ENCODE measurements at regions not wholly inside any gene's neighbourhood (a gene's known extent, or its start where the extent isn't known, plus 50 kb on each side); places are given as distances from the start of the nearest gene placed in this dataset.

DNA sequence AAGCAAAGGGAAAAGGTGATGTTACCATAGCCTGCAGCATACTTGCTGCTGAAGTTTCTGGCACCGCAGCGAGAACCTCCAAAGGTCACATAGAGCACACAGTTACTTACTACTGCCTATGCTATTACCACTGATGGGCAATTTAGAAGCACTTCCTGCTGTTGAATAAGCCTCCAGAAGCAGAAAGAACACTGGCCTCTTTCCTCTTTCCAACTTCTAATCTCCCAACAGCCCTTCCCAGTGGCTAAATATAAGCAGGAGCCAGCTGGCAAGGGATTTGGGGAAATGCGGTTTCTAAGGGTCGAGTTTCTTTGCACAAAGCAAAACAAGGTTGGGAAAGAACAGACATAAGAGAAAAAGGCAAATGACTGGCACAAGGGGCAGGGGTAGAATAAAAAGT is 669.2 kb upstream of the ACO1 start:
- H4K12ac ChIP-seq (ENCODE audit: low read depth, low read length), result no peak overlapping the region
- H2BK120ac ChIP-seq (ENCODE audit: insufficient read depth, low read length, poor library complexity), result no peak overlapping the region
- H2AK5ac ChIP-seq (ENCODE audit: low read length), result no peak overlapping the region
- no peak overlapping the region for H3K4ac ChIP-seq (ENCODE audit: low read depth, low read length)
- H3K4me2 ChIP-seq (ENCODE audit: low read length), result no peak overlapping the region
- H3K9me3 ChIP-seq (ENCODE audit: insufficient read depth, low read depth, low read length), result no peaks in the 10 kb centered on the region
- H3K79me1 ChIP-seq (ENCODE audit: low read length), result no peaks in the 10 kb centered on the region
- H2AFZ ChIP-seq (ENCODE audit: insufficient read depth, low read length, poor library complexity), result no peak overlapping the region
- H3K14ac ChIP-seq (ENCODE audit: low read length), result no peak overlapping the region
- H3K23ac ChIP-seq (ENCODE audit: low read length), result no peak overlapping the region
- no peak overlapping the region for H3K27ac ChIP-seq (ENCODE audit: low read depth, low read length)
- no peaks in the 10 kb centered on the region for H3K36me3 ChIP-seq (ENCODE audit: control insufficient read depth in 1 of 2, insufficient read depth in 2 of 2, low read length in 2 of 2)
- no peak overlapping the region for H4K91ac ChIP-seq (ENCODE audit: low read depth, low read length)
- H3K79me2 ChIP-seq (ENCODE audit: control insufficient read depth, insufficient read depth, low read length, poor library complexity), result no peaks in the 10 kb centered on the region
- DNase-seq, result no peak
- H2BK5ac ChIP-seq (ENCODE audit: low read depth, low read length, poor library complexity), result no peak overlapping the region
- H3K9ac ChIP-seq (ENCODE audit: low read length), result no peak overlapping the region
- whole genome bisulfite sequencing (ENCODE audit: extremely low coverage, insufficient coverage, insufficient read length), result no CpG with 5 or more reads among the region's 4 CpGs
- H4K8ac ChIP-seq (ENCODE audit: low read depth, low read length), result no peak overlapping the region
- no peak overlapping the region for H2BK12ac ChIP-seq (ENCODE audit: low read length)
- H3K27me3 ChIP-seq (ENCODE audit: insufficient read depth, low read length), result no peaks in the 10 kb centered on the region
- H3K18ac ChIP-seq (ENCODE audit: low read length), result no peak overlapping the region
- H3K4me1 ChIP-seq (ENCODE audit: control insufficient read depth in 1 of 2, insufficient read depth in 2 of 2, low read length in 2 of 2), result no peaks in the 10 kb centered on the region
- H3K4me3 ChIP-seq (ENCODE audit: low read depth, low read length), result no peak overlapping the region

DNA sequence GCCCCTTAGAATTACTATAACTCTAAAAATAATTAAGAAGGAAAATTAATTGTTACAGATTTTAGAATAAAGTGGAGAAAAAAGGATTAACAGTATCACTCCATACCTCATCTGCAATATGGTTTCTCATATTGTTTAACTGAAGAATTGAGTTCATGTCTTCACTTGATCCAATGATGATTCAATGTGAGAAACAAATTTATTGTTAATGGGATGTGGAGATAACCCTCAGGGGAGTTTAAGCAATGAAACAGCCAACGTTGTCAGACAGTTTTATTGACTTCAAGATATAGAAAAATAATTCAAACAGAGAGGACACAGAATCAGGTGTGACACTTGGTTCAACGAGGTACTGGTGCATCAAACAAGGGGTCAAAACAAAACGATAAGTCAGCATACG is 665.2 kb upstream of the ACO1 start:
- Histone ChIP-seq H4K91ac (ENCODE audit: low read depth, low read length) (no peak overlapping the region), H2AFZ (ENCODE audit: insufficient read depth, low read length, poor library complexity) (no peak overlapping the region), H4K8ac (ENCODE audit: low read depth, low read length) (no peak overlapping the region), H3K79me2 (ENCODE audit: control insufficient read depth, insufficient read depth, low read length, poor library complexity) (no peaks in the 10 kb centered on the region), H3K9me3 (ENCODE audit: insufficient read depth, low read depth, low read length) (no peaks in the 10 kb centered on the region), H3K4me3 (ENCODE audit: low read depth, low read length) (no peak overlapping the region), H3K27ac (ENCODE audit: low read depth, low read length) (no peak overlapping the region), H3K79me1 (ENCODE audit: low read length) (no peaks in the 10 kb centered on the region), H2BK12ac (ENCODE audit: low read length) (no peak overlapping the region), H3K23ac (ENCODE audit: low read length) (no peak overlapping the region), H2AK5ac (ENCODE audit: low read length) (no peak overlapping the region), H2BK5ac (ENCODE audit: low read depth, low read length, poor library complexity) (no peak overlapping the region), H3K14ac (ENCODE audit: low read length) (no peak overlapping the region), H3K27me3 (ENCODE audit: insufficient read depth, low read length) (no peaks in the 10 kb centered on the region), H4K12ac (ENCODE audit: low read depth, low read length) (no peak overlapping the region), H3K4ac (ENCODE audit: low read depth, low read length) (no peak overlapping the region), H3K9ac (ENCODE audit: low read length) (no peak overlapping the region), H2BK120ac (ENCODE audit: insufficient read depth, low read length, poor library complexity) (no peak overlapping the region), H3K36me3 (ENCODE audit: control insufficient read depth in 1 of 2, insufficient read depth in 2 of 2, low read length in 2 of 2) (no peaks in the 10 kb centered on the region), H3K18ac (ENCODE audit: low read length) (no peak overlapping the region), H3K4me2 (ENCODE audit: low read length) (no peak overlapping the region), H3K4me1 (ENCODE audit: control insufficient read depth in 1 of 2, insufficient read depth in 2 of 2, low read length in 2 of 2) (no peaks in the 10 kb centered on the region)
- WGBS (ENCODE audit: extremely low coverage, insufficient coverage, insufficient read length), result no CpG with 5 or more reads among the region's 4 CpGs
- DNase-seq, result no peak

DNA sequence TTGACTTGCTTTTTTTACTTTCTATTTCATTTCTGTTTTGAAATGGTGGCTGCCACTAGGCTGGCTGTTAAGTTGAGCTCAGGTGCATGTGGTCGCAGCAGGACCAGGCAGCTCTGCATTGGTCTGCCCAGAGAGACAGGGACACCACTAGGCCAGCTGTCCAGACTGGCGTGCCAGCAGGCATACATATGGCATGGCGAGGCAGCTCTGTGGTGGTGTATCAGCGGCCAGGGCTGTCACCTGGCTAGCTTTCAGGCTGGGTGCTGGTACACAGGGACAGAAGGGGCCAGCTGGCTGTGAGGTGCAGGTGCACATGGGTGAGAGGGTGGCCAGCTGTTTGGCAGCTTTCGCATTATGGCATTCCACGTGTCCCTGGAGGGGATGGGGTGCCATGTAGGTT is 654.0 kb upstream of the ACO1 start:
- Histone ChIP-seq H3K4me2 (ENCODE audit: low read length) (no peak overlapping the region), H3K18ac (ENCODE audit: low read length) (no peak overlapping the region), H3K4ac (ENCODE audit: low read depth, low read length) (no peak overlapping the region), H3K9ac (ENCODE audit: low read length) (no peak overlapping the region), H3K79me2 (ENCODE audit: control insufficient read depth, insufficient read depth, low read length, poor library complexity) (no peaks in the 10 kb centered on the region), H3K36me3 (ENCODE audit: control insufficient read depth in 1 of 2, insufficient read depth in 2 of 2, low read length in 2 of 2) (no peaks in the 10 kb centered on the region), H3K14ac (ENCODE audit: low read length) (no peak overlapping the region), H4K12ac (ENCODE audit: low read depth, low read length) (no peak overlapping the region), H2AFZ (ENCODE audit: insufficient read depth, low read length, poor library complexity) (no peak overlapping the region), H2BK12ac (ENCODE audit: low read length) (no peak overlapping the region), H4K8ac (ENCODE audit: low read depth, low read length) (no peak overlapping the region), H3K9me3 (ENCODE audit: insufficient read depth, low read depth, low read length) (peaks cover 3% of the 10 kb centered on the region), H2AK5ac (ENCODE audit: low read length) (no peak overlapping the region), H4K91ac (ENCODE audit: low read depth, low read length) (no peak overlapping the region), H3K27me3 (ENCODE audit: insufficient read depth, low read length) (no peaks in the 10 kb centered on the region), H3K4me1 (ENCODE audit: control insufficient read depth in 1 of 2, insufficient read depth in 2 of 2, low read length in 2 of 2) (no peaks in the 10 kb centered on the region), H3K27ac (ENCODE audit: low read depth, low read length) (no peak overlapping the region), H3K23ac (ENCODE audit: low read length) (no peak overlapping the region), H2BK5ac (ENCODE audit: low read depth, low read length, poor library complexity) (no peak overlapping the region), H3K79me1 (ENCODE audit: low read length) (no peaks in the 10 kb centered on the region), H3K4me3 (ENCODE audit: low read depth, low read length) (no peak overlapping the region), H2BK120ac (ENCODE audit: insufficient read depth, low read length, poor library complexity) (no peak overlapping the region)
- DNase-seq, result no peak
- WGBS (ENCODE audit: extremely low coverage, insufficient coverage, insufficient read length), result no CpG with 5 or more reads among the region's 6 CpGs

DNA sequence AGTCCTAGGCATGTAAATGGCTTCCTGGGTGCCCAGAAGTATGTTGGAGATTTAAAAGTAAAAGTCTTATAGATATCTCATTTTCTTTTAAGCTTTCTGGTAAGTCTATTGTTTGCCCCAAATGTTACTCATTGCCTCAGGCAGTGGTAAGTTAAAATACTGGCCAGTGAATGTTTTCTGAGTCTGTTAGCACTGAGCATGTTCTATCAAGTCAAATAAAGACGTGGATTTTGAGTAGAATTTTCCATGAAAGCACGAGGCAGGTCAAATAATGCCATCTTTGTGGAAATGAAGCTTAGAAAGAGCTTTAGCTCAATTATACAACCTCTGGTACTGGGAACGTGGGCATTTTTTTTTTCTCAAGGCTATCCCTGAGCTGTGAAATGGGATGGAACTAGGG is 651.3 kb upstream of the ACO1 start:
- Histone ChIP-seq H4K12ac (ENCODE audit: low read depth, low read length) (no peak overlapping the region), H2AFZ (ENCODE audit: insufficient read depth, low read length, poor library complexity) (no peak overlapping the region), H3K4me3 (ENCODE audit: low read depth, low read length) (no peak overlapping the region), H4K91ac (ENCODE audit: low read depth, low read length) (no peak overlapping the region), H3K4me2 (ENCODE audit: low read length) (no peak overlapping the region), H3K4me1 (ENCODE audit: control insufficient read depth in 1 of 2, insufficient read depth in 2 of 2, low read length in 2 of 2) (no peaks in the 10 kb centered on the region), H2BK12ac (ENCODE audit: low read length) (no peak overlapping the region), H3K9me3 (ENCODE audit: insufficient read depth, low read depth, low read length) (peaks cover 3% of the 10 kb centered on the region), H3K79me2 (ENCODE audit: control insufficient read depth, insufficient read depth, low read length, poor library complexity) (no peaks in the 10 kb centered on the region), H3K36me3 (ENCODE audit: control insufficient read depth in 1 of 2, insufficient read depth in 2 of 2, low read length in 2 of 2) (no peaks in the 10 kb centered on the region), H3K23ac (ENCODE audit: low read length) (no peak overlapping the region), H3K14ac (ENCODE audit: low read length) (no peak overlapping the region), H2BK120ac (ENCODE audit: insufficient read depth, low read length, poor library complexity) (no peak overlapping the region), H3K27ac (ENCODE audit: low read depth, low read length) (no peak overlapping the region), H2AK5ac (ENCODE audit: low read length) (no peak overlapping the region), H3K4ac (ENCODE audit: low read depth, low read length) (no peak overlapping the region), H2BK5ac (ENCODE audit: low read depth, low read length, poor library complexity) (no peak overlapping the region), H3K79me1 (ENCODE audit: low read length) (no peaks in the 10 kb centered on the region), H3K9ac (ENCODE audit: low read length) (no peak overlapping the region), H4K8ac (ENCODE audit: low read depth, low read length) (no peak overlapping the region), H3K27me3 (ENCODE audit: insufficient read depth, low read length) (no peaks in the 10 kb centered on the region), H3K18ac (ENCODE audit: low read length) (no peak overlapping the region)
- DNase-seq, result no peak
- WGBS (ENCODE audit: extremely low coverage, insufficient coverage, insufficient read length), result no CpG with 5 or more reads among the region's 3 CpGs
